ENCODE measurements at regions not wholly inside any gene's neighbourhood (a gene's known extent, or its start where the extent isn't known, plus 50 kb on each side); places are given as distances from the start of the nearest gene placed in this dataset.

DNA sequence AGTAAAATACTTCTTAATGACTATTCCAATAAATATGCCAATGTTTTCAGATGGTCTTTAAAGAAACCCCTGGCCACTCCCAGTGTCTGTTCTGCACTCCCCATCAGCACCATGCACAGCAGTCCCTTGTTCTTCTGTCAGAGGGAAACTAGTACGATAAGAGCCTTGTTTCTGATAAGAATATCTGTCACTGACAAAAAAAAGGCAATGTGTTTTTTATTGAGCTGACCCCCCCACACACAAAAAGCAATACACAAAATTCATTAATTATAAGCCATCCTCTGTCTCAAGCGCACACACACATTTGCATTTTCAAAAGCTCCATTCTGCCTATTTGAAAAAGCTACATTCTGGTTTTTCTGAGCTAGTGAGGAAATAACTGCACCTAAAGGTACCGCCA is 119.1 kb downstream of the ENC1 start:
- Histone ChIP-seq H3K36me3 (no peaks in the 10 kb centered on the region), H3K4me1 (no peaks in the 10 kb centered on the region), H3K9me3 (no peaks in the 10 kb centered on the region), H3K27me3 (no peaks in the 10 kb centered on the region), H3K4me3 (no peak overlapping the region), H3K27ac (no peak overlapping the region)
- TF ChIP-seq POLR2A (IDR thresholded peaks at IDR 0.05) (no peak), EP300 (IDR thresholded peaks at IDR 0.05) (no peak), POLR2AphosphoS5 (IDR thresholded peaks at IDR 0.05) (no peak)
- TF ChIP-seq, protein P1, sequence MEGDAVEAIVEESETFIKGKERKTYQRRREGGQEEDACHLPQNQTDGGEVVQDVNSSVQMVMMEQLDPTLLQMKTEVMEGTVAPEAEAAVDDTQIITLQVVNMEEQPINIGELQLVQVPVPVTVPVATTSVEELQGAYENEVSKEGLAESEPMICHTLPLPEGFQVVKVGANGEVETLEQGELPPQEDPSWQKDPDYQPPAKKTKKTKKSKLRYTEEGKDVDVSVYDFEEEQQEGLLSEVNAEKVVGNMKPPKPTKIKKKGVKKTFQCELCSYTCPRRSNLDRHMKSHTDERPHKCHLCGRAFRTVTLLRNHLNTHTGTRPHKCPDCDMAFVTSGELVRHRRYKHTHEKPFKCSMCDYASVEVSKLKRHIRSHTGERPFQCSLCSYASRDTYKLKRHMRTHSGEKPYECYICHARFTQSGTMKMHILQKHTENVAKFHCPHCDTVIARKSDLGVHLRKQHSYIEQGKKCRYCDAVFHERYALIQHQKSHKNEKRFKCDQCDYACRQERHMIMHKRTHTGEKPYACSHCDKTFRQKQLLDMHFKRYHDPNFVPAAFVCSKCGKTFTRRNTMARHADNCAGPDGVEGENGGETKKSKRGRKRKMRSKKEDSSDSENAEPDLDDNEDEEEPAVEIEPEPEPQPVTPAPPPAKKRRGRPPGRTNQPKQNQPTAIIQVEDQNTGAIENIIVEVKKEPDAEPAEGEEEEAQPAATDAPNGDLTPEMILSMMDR (IDR thresholded peaks at IDR 0.05) = no peak
- 94% methylated on average over 3 of the region's 3 CpGs for WGBS
- no peak for DNase-seq (ENCODE audit: low spot score in 2 of 2)

GRCh38 chr5:74519679-74520078 is 120.8 kb downstream of the ENC1 start:
- no peaks in the 10 kb centered on the region for H3K27me3 ChIP-seq
- TF ChIP-seq POLR2A (IDR thresholded peaks at IDR 0.05) (no peak), EP300 (IDR thresholded peaks at IDR 0.05) (no peak), POLR2AphosphoS5 (IDR thresholded peaks at IDR 0.05) (no peak)
- TF ChIP-seq, protein P1 (IDR thresholded peaks at IDR 0.05) = no peak
- WGBS = 96% methylated on average over 4 of the region's 4 CpGs

GRCh38 chr5:74519161-74519571 is 121.4 kb downstream of the ENC1 start:
- Histone ChIP-seq H3K4me1 (no peaks in the 10 kb centered on the region), H3K27me3 (no peaks in the 10 kb centered on the region), H3K36me3 (no peaks in the 10 kb centered on the region), H3K27ac (no peak overlapping the region), H3K4me3 (no peak overlapping the region), H3K9me3 (no peaks in the 10 kb centered on the region)
- no peak for DNase-seq (ENCODE audit: low spot score in 2 of 2)
- WGBS = 97% methylated on average over 7 of the region's 7 CpGs
- TF ChIP-seq POLR2AphosphoS5 (IDR thresholded peaks at IDR 0.05) (no peak), EP300 (IDR thresholded peaks at IDR 0.05) (no peak), POLR2A (IDR thresholded peaks at IDR 0.05) (no peak)
- TF ChIP-seq, protein P1 (IDR thresholded peaks at IDR 0.05) = no peak

More at GRCh38 chr5:74519679-74520078, 120.8 kb downstream of the ENC1 start:
- no peak for DNase-seq (ENCODE audit: low spot score in 2 of 2)
- H3K4me3 ChIP-seq = no peak overlapping the region
- no peaks in the 10 kb centered on the region for H3K36me3 ChIP-seq
- no peak overlapping the region for H3K27ac ChIP-seq
- no peaks in the 10 kb centered on the region for H3K9me3 ChIP-seq
- H3K4me1 ChIP-seq = no peaks in the 10 kb centered on the region

DNA sequence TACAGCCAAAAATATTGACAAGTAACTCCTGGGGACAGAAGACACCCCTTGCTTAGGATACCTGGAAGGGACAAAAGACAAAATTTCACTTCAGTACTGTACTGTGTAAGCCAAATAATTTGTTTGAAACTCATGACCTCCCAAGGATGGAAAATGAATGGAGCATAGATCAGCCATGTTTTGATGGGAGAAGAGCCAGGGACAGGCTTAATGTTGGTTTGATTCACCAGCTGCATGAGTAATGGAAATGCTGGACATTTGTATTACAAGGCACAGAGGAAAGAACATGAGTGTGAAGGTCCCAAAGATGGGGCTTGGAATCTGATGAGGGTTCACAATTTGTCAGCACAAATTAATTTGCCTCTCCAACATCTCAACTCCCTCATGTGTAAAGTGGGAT is 122.8 kb downstream of the ENC1 start:
- Histone ChIP-seq H3K27me3 (no peaks in the 10 kb centered on the region), H3K27ac (no peak overlapping the region), H3K9me3 (no peaks in the 10 kb centered on the region), H3K4me3 (no peak overlapping the region), H3K4me1 (no peaks in the 10 kb centered on the region), H3K36me3 (no peaks in the 10 kb centered on the region)
- DNase-seq (ENCODE audit: low spot score in 2 of 2) = no peak
- TF ChIP-seq, protein P1 (IDR thresholded peaks at IDR 0.05) = no peak
- TF ChIP-seq EP300 (IDR thresholded peaks at IDR 0.05) = no peak
- TF ChIP-seq POLR2A (IDR thresholded peaks at IDR 0.05) = no peak
- no peak for TF ChIP-seq POLR2AphosphoS5 (IDR thresholded peaks at IDR 0.05)

GRCh38 chr5:74516211-74516636 is 124.3 kb downstream of the ENC1 start:
- no peak overlapping the region for H3K4me3 ChIP-seq
- no peak for DNase-seq (ENCODE audit: low spot score in 2 of 2)
- H3K36me3 ChIP-seq = no peaks in the 10 kb centered on the region
- no peaks in the 10 kb centered on the region for H3K9me3 ChIP-seq
- WGBS = 83% methylated on average over 2 of the region's 2 CpGs
- no peak for TF ChIP-seq EP300 (IDR thresholded peaks at IDR 0.05)
- TF ChIP-seq, protein P1 (IDR thresholded peaks at IDR 0.05) = no peak
- TF ChIP-seq POLR2AphosphoS5 (IDR thresholded peaks at IDR 0.05) = no peak
- no peak for TF ChIP-seq POLR2A (IDR thresholded peaks at IDR 0.05)
- H3K4me1 ChIP-seq = no peaks in the 10 kb centered on the region
- no peak overlapping the region for H3K27ac ChIP-seq
- no peaks in the 10 kb centered on the region for H3K27me3 ChIP-seq
